Middle frontal gyrus (tissue), 1 donor: ENCODE measurements at regions not wholly inside any gene's neighbourhood (a gene's known extent, or its start where the extent isn't known, plus 50 kb on each side); places are given as distances from the start of the nearest gene placed in this dataset.

ENCODE experiments used
- DNase-seq: peaks from one replicate; pipeline ENCODE4 v3.0.0-alpha.2; 2015; ENCODE audit warnings: low spot score; ENCODE audit errors: extremely low spot score

- no peak for DNase-seq
Measured at GRCh38 chr17:34826332-34826731, 134.9 kb downstream of the CCT6B start.

- no peak for DNase-seq
Measured at GRCh38 chr17:34825884-34826283, 135.4 kb downstream of the CCT6B start.

GRCh38 chr17:34825102-34825501 lies 136.2 kb downstream of the CCT6B start:
- no peak for DNase-seq

- no peak for DNase-seq
Measured at GRCh38 chr17:34823023-34823422, 138.2 kb downstream of the CCT6B start.

- DNase-seq, result no peak
Measured at GRCh38 chr17:34822007-34822739, 139.1 kb downstream of the CCT6B start.

GRCh38 chr17:34820922-34821321 lies 140.3 kb downstream of the CCT6B start:
- no peak for DNase-seq

- no peak for DNase-seq
Measured at GRCh38 chr17:34820248-34820801, 140.9 kb downstream of the CCT6B start.

- DNase-seq, result no peak
Measured at GRCh38 chr17:34817252-34818035, 143.8 kb downstream of the CCT6B start.

GRCh38 chr17:34816848-34817247 lies 144.4 kb downstream of the CCT6B start:
- DNase-seq, result no peak

- no peak for DNase-seq
Measured at GRCh38 chr17:34813290-34813689, 148.0 kb downstream of the CCT6B start.

- no peak for DNase-seq
Measured at GRCh38 chr17:34811561-34811960, 149.7 kb downstream of the CCT6B start.

- DNase-seq, result no peak
Measured at GRCh38 chr17:34800661-34801060, 160.6 kb downstream of the CCT6B start.

- DNase-seq, result no peak
Measured at GRCh38 chr17:34799751-34800150, 161.5 kb downstream of the CCT6B start.

GRCh38 chr17:34798581-34798980 lies 162.7 kb downstream of the CCT6B start:
- no peak for DNase-seq

GRCh38 chr17:34797720-34798119 lies 163.5 kb downstream of the CCT6B start:
- no peak for DNase-seq

GRCh38 chr17:34793231-34793908 lies 167.9 kb downstream of the CCT6B start:
- DNase-seq, result no peak

- no peak for DNase-seq
Measured at GRCh38 chr17:34788696-34789095, 172.6 kb downstream of the CCT6B start.

GRCh38 chr17:34784526-34784925 lies 176.7 kb downstream of the CCT6B start:
- DNase-seq, result no peak

GRCh38 chr17:34782271-34782670 lies 179.0 kb downstream of the CCT6B start:
- no peak for DNase-seq

- DNase-seq, result no peak
Measured at GRCh38 chr17:34781571-34782108, 179.6 kb downstream of the CCT6B start.

- DNase-seq, result no peak
Measured at GRCh38 chr17:34781071-34781470, 180.2 kb downstream of the CCT6B start.

GRCh38 chr17:34780438-34780837 lies 180.8 kb downstream of the CCT6B start:
- DNase-seq, result no peak
